DND-41 (cell line): ENCODE measurements at regions not wholly inside any gene's neighbourhood (a gene's known extent, or its start where the extent isn't known, plus 50 kb on each side); places are given as distances from the start of the nearest gene placed in this dataset.

Experiments used
- ATAC-seq: fragments of 200-7000 bp; cut with Tn5 transposase; 3 replicates; pipeline ENCODE4 v1.9.1; 2021; ENCODE audit warnings: low read depth; ENCODE audit not compliant: insufficient read depth
- DNase-seq: peaks from one replicate; pipeline ENCODE4 v3.0.0-alpha.2; 2020
- H2AFZ ChIP-seq: 2 replicates; pipeline ENCODE4 v1.6.0; 2012; ENCODE audit warnings: low read depth, low read length
- H3K27ac ChIP-seq: 2 replicates; pipeline ENCODE4 v1.5.1; 2012; ENCODE audit warnings: low read length, inconsistent platforms
- H3K27me3 ChIP-seq: fragments of 200-600 bp; sonication (generic); 2 replicates; pipeline ENCODE4 v1.6.0; 2012; ENCODE audit warnings: low read length, mild to moderate bottlenecking, inconsistent platforms; ENCODE audit not compliant: insufficient read depth, poor library complexity
- H3K36me3 ChIP-seq: 2 replicates; pipeline ENCODE4 v1.5.1; 2012; ENCODE audit warnings: low read length, inconsistent platforms; ENCODE audit not compliant: insufficient read depth
- H3K4me1 ChIP-seq: 2 replicates; pipeline ENCODE4 v1.5.1; 2012; ENCODE audit warnings: mild to moderate bottlenecking, low read length; ENCODE audit not compliant: insufficient read depth
- H3K4me2 ChIP-seq: 2 replicates; pipeline ENCODE4 v1.6.0; 2012; ENCODE audit warnings: mild to moderate bottlenecking, moderate library complexity, low read length, inconsistent platforms; ENCODE audit not compliant: insufficient read depth
- H3K4me3 ChIP-seq, 2 experiments: fragments of 200-600 bp in 1 of 2; shearing (Covaris generic) in 1 of 2; 2 replicates each; pipeline ENCODE4 v1.5.1; 2012 to 2016; ENCODE audit warnings: inconsistent platforms in 2 of 2, low read length in 2 of 2, mild to moderate bottlenecking in 2 of 2, low read depth in 1 of 2, moderate library complexity in 1 of 2
- H3K79me2 ChIP-seq: 2 replicates; pipeline ENCODE4 v1.6.0; 2012; ENCODE audit warnings: low read length, inconsistent platforms; ENCODE audit not compliant: insufficient read depth
- H3K9ac ChIP-seq: 2 replicates; pipeline ENCODE4 v1.6.0; 2012; ENCODE audit warnings: low read depth, mild to moderate bottlenecking, inconsistent platforms, low read length, moderate library complexity
- H3K9me3 ChIP-seq: 2 replicates; pipeline ENCODE4 v1.5.1; 2012; ENCODE audit warnings: low read length, moderate library complexity, mild to moderate bottlenecking, inconsistent platforms; ENCODE audit not compliant: insufficient read depth, severe bottlenecking
- H4K20me1 ChIP-seq: 2 replicates; pipeline ENCODE4 v1.6.0; 2012; ENCODE audit warnings: low read length; ENCODE audit not compliant: insufficient read depth
- EZH2 ChIP-seq: IDR thresholded peaks from 3 replicates; pipeline ENCODE4 v1.6.1; 2012; ENCODE audit warnings: borderline replicate concordance, low read depth, mild to moderate bottlenecking, moderate library complexity, low read length, inconsistent platforms; ENCODE audit not compliant: severe bottlenecking
- TF ChIP-seq, protein P1 (sequence below): IDR thresholded peaks from 2 replicates; pipeline ENCODE4 v1.5.1; 2012; ENCODE audit warnings: borderline replicate concordance, low read length, moderate library complexity, mild to moderate bottlenecking; ENCODE audit not compliant: poor library complexity, severe bottlenecking; ENCODE audit errors: extremely low read depth

- H3K9ac ChIP-seq: no peak overlapping the region
- H3K36me3 ChIP-seq: no peaks in the 10 kb centered on the region
- H3K27me3 ChIP-seq: no peaks in the 10 kb centered on the region
- no peak overlapping the region for H3K4me2 ChIP-seq
- no peak for DNase-seq
- no peaks in the 10 kb centered on the region for H4K20me1 ChIP-seq
- H2AFZ ChIP-seq: no peak overlapping the region
- TF ChIP-seq, protein P1, sequence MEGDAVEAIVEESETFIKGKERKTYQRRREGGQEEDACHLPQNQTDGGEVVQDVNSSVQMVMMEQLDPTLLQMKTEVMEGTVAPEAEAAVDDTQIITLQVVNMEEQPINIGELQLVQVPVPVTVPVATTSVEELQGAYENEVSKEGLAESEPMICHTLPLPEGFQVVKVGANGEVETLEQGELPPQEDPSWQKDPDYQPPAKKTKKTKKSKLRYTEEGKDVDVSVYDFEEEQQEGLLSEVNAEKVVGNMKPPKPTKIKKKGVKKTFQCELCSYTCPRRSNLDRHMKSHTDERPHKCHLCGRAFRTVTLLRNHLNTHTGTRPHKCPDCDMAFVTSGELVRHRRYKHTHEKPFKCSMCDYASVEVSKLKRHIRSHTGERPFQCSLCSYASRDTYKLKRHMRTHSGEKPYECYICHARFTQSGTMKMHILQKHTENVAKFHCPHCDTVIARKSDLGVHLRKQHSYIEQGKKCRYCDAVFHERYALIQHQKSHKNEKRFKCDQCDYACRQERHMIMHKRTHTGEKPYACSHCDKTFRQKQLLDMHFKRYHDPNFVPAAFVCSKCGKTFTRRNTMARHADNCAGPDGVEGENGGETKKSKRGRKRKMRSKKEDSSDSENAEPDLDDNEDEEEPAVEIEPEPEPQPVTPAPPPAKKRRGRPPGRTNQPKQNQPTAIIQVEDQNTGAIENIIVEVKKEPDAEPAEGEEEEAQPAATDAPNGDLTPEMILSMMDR: no peak
- TF ChIP-seq EZH2: no peak
- no peaks in the 10 kb centered on the region for H3K4me1 ChIP-seq
- no peak for ATAC-seq
- no peak overlapping the region for H3K27ac ChIP-seq
- H3K79me2 ChIP-seq: no peaks in the 10 kb centered on the region
- no peaks in the 10 kb centered on the region for H3K9me3 ChIP-seq
- no peak overlapping the region for H3K4me3 ChIP-seq
These were observed 276.9 kb downstream of the MSX2 start for GRCh38 chr5:175001311-175001710.

GRCh38 chr5:174999581-174999980 is 275.2 kb downstream of the MSX2 start:
- Histone ChIP-seq H3K27me3 (no peaks in the 10 kb centered on the region), H3K9ac (no peak overlapping the region), H3K36me3 (no peaks in the 10 kb centered on the region), H3K4me3 (no peak overlapping the region), H4K20me1 (no peaks in the 10 kb centered on the region), H3K27ac (no peak overlapping the region), H3K79me2 (no peaks in the 10 kb centered on the region), H3K4me1 (no peaks in the 10 kb centered on the region), H3K9me3 (no peaks in the 10 kb centered on the region), H2AFZ (no peak overlapping the region), H3K4me2 (no peak overlapping the region)
- no peak for DNase-seq
- no peak for ATAC-seq
- TF ChIP-seq, protein P1: no peak
- no peak for TF ChIP-seq EZH2

DNA sequence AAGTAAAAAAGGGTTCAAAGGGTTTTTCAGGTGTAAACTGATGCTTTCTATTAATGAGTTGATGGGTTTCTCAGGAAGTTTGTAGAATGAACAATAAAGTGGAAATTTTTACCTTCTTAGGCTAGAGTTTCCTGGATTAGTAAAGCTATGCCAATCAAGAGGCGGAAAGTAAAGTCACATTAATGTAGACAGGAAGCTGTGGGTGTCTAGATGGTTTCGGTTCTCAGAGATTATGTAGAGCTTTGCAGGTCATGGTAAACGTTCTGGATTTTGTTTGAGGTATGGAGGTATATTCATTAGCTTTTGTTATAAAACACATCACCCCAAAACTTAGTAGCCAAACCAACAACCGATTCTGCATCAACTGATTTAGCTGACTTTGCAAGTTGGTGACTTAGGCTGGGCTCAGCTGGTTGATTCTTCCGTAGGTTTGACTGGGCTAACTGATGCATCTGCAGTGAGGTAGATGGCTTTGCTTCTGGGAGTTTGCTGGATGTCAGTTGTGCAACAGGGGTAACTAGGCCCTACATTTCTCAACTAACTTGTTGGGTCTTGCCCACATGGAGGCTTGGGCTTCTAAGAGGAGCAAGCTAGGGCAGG is 273.8 kb downstream of the MSX2 start:
- DNase-seq (no peak), ATAC-seq (no peak)
- Histone ChIP-seq H3K9me3 (no peaks in the 10 kb centered on the region), H3K36me3 (no peaks in the 10 kb centered on the region), H3K79me2 (no peaks in the 10 kb centered on the region), H3K27me3 (no peaks in the 10 kb centered on the region), H3K4me1 (no peaks in the 10 kb centered on the region), H3K9ac (no peak overlapping the region), H4K20me1 (no peaks in the 10 kb centered on the region), H3K4me2 (no peak overlapping the region), H3K4me3 (no peak overlapping the region), H2AFZ (no peak overlapping the region), H3K27ac (no peak overlapping the region)
- TF ChIP-seq EZH2: no peak
- TF ChIP-seq, protein P1: no peak
